HG03139 (cell line): ENCODE measurements at regions not wholly inside any gene's neighbourhood (a gene's known extent, or its start where the extent isn't known, plus 50 kb on each side); places are given as distances from the start of the nearest gene placed in this dataset.
"Not testable (repeated sequence)": the region's sequence is repeated elsewhere in the genome, so short reads cannot be mapped to it uniquely, and the experiment has no call there.

ENCODE experiments used
- ATAC-seq: cut with Tn5 transposase; IDR thresholded peaks from one replicate; pipeline ENCODE4 v1.9.1; 2021; ENCODE audit not compliant: unreplicated experiment

GRCh38 chr2:7696556-7696955 lies 779.3 kb downstream of the RNF144A start:
- not testable (repeated sequence) for ATAC-seq

GRCh38 chr2:7697052-7697451 lies 779.8 kb downstream of the RNF144A start:
- no peak for ATAC-seq

- no peak for ATAC-seq
Observed at GRCh38 chr2:7701791-7702190, 784.6 kb downstream of the RNF144A start.

GRCh38 chr2:7703048-7703447 lies 785.8 kb downstream of the RNF144A start:
- peak; percentile 55 for ATAC-seq

- peak; percentile 25 for ATAC-seq
Observed at GRCh38 chr2:7703543-7704144, 786.4 kb downstream of the RNF144A start.

GRCh38 chr2:7704296-7704865 lies 787.2 kb downstream of the RNF144A start:
- no peak for ATAC-seq

GRCh38 chr2:7706791-7707190 lies 789.6 kb downstream of the RNF144A start:
- no peak for ATAC-seq

GRCh38 chr2:7707723-7708122 lies 790.5 kb downstream of the RNF144A start:
- no peak for ATAC-seq

GRCh38 chr2:7709907-7710306 lies 792.7 kb downstream of the RNF144A start:
- no peak for ATAC-seq

GRCh38 chr2:7711167-7711566 lies 794.0 kb downstream of the RNF144A start:
- ATAC-seq, result no peak

- no peak for ATAC-seq
Observed at GRCh38 chr2:7719876-7720275, 802.7 kb downstream of the RNF144A start.

- ATAC-seq, result no peak
Observed at GRCh38 chr2:7721413-7721995, 804.3 kb downstream of the RNF144A start.

GRCh38 chr2:7722212-7722910 lies 805.1 kb downstream of the RNF144A start:
- ATAC-seq, result no peak

- ATAC-seq, result no peak
Observed at GRCh38 chr2:7724336-7724735, 807.1 kb downstream of the RNF144A start.

GRCh38 chr2:7725171-7725849 lies 808.1 kb downstream of the RNF144A start:
- ATAC-seq, result no peak

- ATAC-seq, result no peak
Observed at GRCh38 chr2:7725850-7726242, 808.6 kb downstream of the RNF144A start.

GRCh38 chr2:7726989-7727388 lies 809.8 kb downstream of the RNF144A start:
- no peak for ATAC-seq

- ATAC-seq, result no peak
Observed at GRCh38 chr2:7728388-7728787, 811.2 kb downstream of the RNF144A start.

- no peak for ATAC-seq
Observed at GRCh38 chr2:7730449-7730848, 813.2 kb downstream of the RNF144A start.

- ATAC-seq, result no peak
Observed at GRCh38 chr2:7730990-7731389, 813.8 kb downstream of the RNF144A start.

GRCh38 chr2:7732497-7732896 lies 815.3 kb downstream of the RNF144A start:
- no peak for ATAC-seq
